ENCODE measurements at regions not wholly inside any gene's neighbourhood (a gene's known extent, or its start where the extent isn't known, plus 50 kb on each side); places are given as distances from the start of the nearest gene placed in this dataset.
A peak's percentile ranks its signal among the peaks of the same experiment; 100 is the strongest.

GRCh38 chr3:174659511-174659910 is 199.6 kb upstream of the NAALADL2 start:
- no peak for FAIRE-seq
- Histone ChIP-seq H3K4me1 (ENCODE audit: control insufficient read depth, extremely low read depth, insufficient read depth, low read length) (no peaks in the 10 kb centered on the region), H3K9me3 (replicated peaks; ENCODE audit: control insufficient read depth, insufficient read depth, low read length) (no peaks in the 10 kb centered on the region), H3K79me2 (ENCODE audit: control insufficient read depth, insufficient read depth, low read length) (no peaks in the 10 kb centered on the region), H3K9me1 (replicated peaks; ENCODE audit: control insufficient read depth, extremely low read depth, insufficient read depth, low read length) (no peaks in the 10 kb centered on the region), H4K20me1 (replicated peaks; ENCODE audit: control insufficient read depth, extremely low read depth, insufficient read depth, low read length) (no peaks in the 10 kb centered on the region), H3K4me3 (replicated peaks in 1 of 3; ENCODE audit: insufficient read depth in 1 of 3, low read depth in 1 of 3, low read length in 3 of 3) (no peak overlapping the region), H3K27ac (ENCODE audit: insufficient read depth, low read depth, low read length) (no peak overlapping the region), H3K27me3 (ENCODE audit: control insufficient read depth in 2 of 2, insufficient read depth in 2 of 2, low read length in 2 of 2) (no peaks in the 10 kb centered on the region), H2AFZ (ENCODE audit: low read depth, low read length) (no peak overlapping the region), H3K36me3 (ENCODE audit: control insufficient read depth in 2 of 2, extremely low read depth in 1 of 2, insufficient read depth in 2 of 2, low read length in 2 of 2) (no peaks in the 10 kb centered on the region), H3K9ac (replicated peaks; ENCODE audit: extremely low read depth, insufficient read depth, low read length) (no peak overlapping the region), H3K4me2 (ENCODE audit: insufficient read depth, low read length) (no peak overlapping the region)
- no TSS peak for BruUV-seq (replicated peaks)
- intact Hi-C loops (cut with micrococcal nuclease) (no loop called here), dilution Hi-C loops (cut with MboI; ENCODE audit: extremely low pct_ligation_motif_present, low sequenced_read_pairs) (no loop called here)
- POLR2A ChIA-PET, result no interaction called here
- no peak for DNase-seq (ENCODE audit: low read depth, low spot score)
- TF ChIP-seq GATA2 (IDR thresholded peaks at IDR 0.05; ENCODE audit: insufficient read depth, insufficient read length, low read depth, low read length), result no peak
- TF ChIP-seq JUN (IDR thresholded peaks at IDR 0.05; ENCODE audit: borderline replicate concordance, insufficient read depth, insufficient read length, low read depth), result no peak
- CTCF ChIA-PET, result interaction anchor here (1.2 kb wide), 1 partner anchor 15 kb away, joined by 3 read pairs; no protein-coding TSS in a partner anchor

- Histone ChIP-seq H3K4me3 (replicated peaks in 1 of 3; ENCODE audit: insufficient read depth in 1 of 3, low read depth in 1 of 3, low read length in 3 of 3) (no peak overlapping the region), H3K9ac (replicated peaks; ENCODE audit: extremely low read depth, insufficient read depth, low read length) (no peak overlapping the region), H3K4me1 (ENCODE audit: control insufficient read depth, extremely low read depth, insufficient read depth, low read length) (no peaks in the 10 kb centered on the region), H3K27ac (ENCODE audit: insufficient read depth, low read depth, low read length) (no peak overlapping the region), H2AFZ (ENCODE audit: low read depth, low read length) (peak overlapping the region; percentile 37), H3K27me3 (ENCODE audit: control insufficient read depth in 2 of 2, insufficient read depth in 2 of 2, low read length in 2 of 2) (no peaks in the 10 kb centered on the region), H4K20me1 (replicated peaks; ENCODE audit: control insufficient read depth, extremely low read depth, insufficient read depth, low read length) (no peaks in the 10 kb centered on the region), H3K9me3 (replicated peaks; ENCODE audit: control insufficient read depth, insufficient read depth, low read length) (no peaks in the 10 kb centered on the region), H3K9me1 (replicated peaks; ENCODE audit: control insufficient read depth, extremely low read depth, insufficient read depth, low read length) (no peaks in the 10 kb centered on the region), H3K79me2 (ENCODE audit: control insufficient read depth, insufficient read depth, low read length) (no peaks in the 10 kb centered on the region), H3K36me3 (ENCODE audit: control insufficient read depth in 2 of 2, extremely low read depth in 1 of 2, insufficient read depth in 2 of 2, low read length in 2 of 2) (no peaks in the 10 kb centered on the region), H3K4me2 (ENCODE audit: insufficient read depth, low read length) (no peak overlapping the region)
- ChIA-PET CTCF (interaction anchor here (1.0 kb wide), 1 partner anchor 23 kb away, joined by 3 read pairs; no protein-coding TSS in a partner anchor), POLR2A (no interaction called here)
- TF ChIP-seq FOS (IDR thresholded peaks at IDR 0.05; ENCODE audit: borderline replicate concordance, insufficient read depth, low read length) (no peak), POLR2A (IDR thresholded peaks at IDR 0.05; ENCODE audit: low read depth, low read length) (no peak), MYC (IDR thresholded peaks at IDR 0.05; ENCODE audit: low read depth, low read length) (no peak), JUN (IDR thresholded peaks at IDR 0.05; ENCODE audit: borderline replicate concordance, insufficient read depth, insufficient read length, low read depth) (no peak), CTCF (IDR thresholded peaks at IDR 0.05; ENCODE audit: extremely low read depth in 1 of 2, insufficient read depth in 1 of 2, low read depth in 1 of 2, low read length in 2 of 2) (no peak), POLR2AphosphoS5 (IDR thresholded peaks at IDR 0.05; ENCODE audit: insufficient read depth, low read depth, low read length) (no peak), MAX (IDR thresholded peaks at IDR 0.05; ENCODE audit: insufficient read depth, insufficient read length) (no peak), EZH2 (IDR thresholded peaks at IDR 0.05; ENCODE audit: borderline replicate concordance, low read depth, low read length, severe bottlenecking) (no peak), GATA2 (IDR thresholded peaks at IDR 0.05; ENCODE audit: insufficient read depth, insufficient read length, low read depth, low read length) (no peak)
- dilution Hi-C loops (cut with MboI; ENCODE audit: extremely low pct_ligation_motif_present, low sequenced_read_pairs) (no loop called here), intact Hi-C loops (cut with micrococcal nuclease) (no loop called here)
- DNase-seq (ENCODE audit: low read depth, low spot score) (peak; percentile 6), FAIRE-seq (no peak)
- BruUV-seq (replicated peaks), result no TSS peak
Observed at GRCh38 chr3:174662653-174663052, 196.5 kb upstream of the NAALADL2 start.

Measured in endothelial cell of umbilical vein (primary cell).